22Rv1 (cell line): ENCODE measurements at regions not wholly inside any gene's neighbourhood (a gene's known extent, or its start where the extent isn't known, plus 50 kb on each side); places are given as distances from the start of the nearest gene placed in this dataset.

Source experiments
- ZFX ChIP-seq: fragments of 450-650 bp; IDR thresholded peaks from 2 replicates; pipeline ENCODE4 v1.6.1; 2017; ENCODE audit warnings: antibody characterized with exemption, borderline replicate concordance
- TF ChIP-seq, protein P1 (sequence below): fragments of 450-650 bp; IDR thresholded peaks from 2 replicates; pipeline ENCODE4 v1.5.1; 2017; ENCODE audit warnings: mild to moderate bottlenecking

DNA sequence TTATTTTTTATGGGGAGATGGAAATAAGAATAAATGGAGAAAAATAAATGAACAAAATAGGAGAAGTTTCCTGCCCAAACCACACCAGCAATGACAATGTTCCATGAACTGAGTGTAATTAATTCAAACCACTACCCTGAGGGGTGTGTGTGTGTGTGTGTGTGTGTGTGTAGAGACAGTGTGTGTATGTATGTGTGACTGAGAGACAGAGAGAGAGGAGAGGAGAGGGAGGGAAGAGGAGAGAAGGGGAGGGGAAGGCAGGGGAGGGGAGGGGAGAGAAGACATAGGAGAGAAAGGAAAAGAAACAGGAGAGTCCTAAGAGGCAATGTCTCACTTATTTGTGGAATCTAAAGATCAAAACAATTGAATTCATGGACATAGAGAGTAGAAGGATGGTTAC is 65.0 kb upstream of the POU2AF1 start:
- TF ChIP-seq, protein P1, sequence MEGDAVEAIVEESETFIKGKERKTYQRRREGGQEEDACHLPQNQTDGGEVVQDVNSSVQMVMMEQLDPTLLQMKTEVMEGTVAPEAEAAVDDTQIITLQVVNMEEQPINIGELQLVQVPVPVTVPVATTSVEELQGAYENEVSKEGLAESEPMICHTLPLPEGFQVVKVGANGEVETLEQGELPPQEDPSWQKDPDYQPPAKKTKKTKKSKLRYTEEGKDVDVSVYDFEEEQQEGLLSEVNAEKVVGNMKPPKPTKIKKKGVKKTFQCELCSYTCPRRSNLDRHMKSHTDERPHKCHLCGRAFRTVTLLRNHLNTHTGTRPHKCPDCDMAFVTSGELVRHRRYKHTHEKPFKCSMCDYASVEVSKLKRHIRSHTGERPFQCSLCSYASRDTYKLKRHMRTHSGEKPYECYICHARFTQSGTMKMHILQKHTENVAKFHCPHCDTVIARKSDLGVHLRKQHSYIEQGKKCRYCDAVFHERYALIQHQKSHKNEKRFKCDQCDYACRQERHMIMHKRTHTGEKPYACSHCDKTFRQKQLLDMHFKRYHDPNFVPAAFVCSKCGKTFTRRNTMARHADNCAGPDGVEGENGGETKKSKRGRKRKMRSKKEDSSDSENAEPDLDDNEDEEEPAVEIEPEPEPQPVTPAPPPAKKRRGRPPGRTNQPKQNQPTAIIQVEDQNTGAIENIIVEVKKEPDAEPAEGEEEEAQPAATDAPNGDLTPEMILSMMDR, result no peak
- TF ChIP-seq ZFX, result no peak
